Activated T-cell treated with anti-CD3 and anti-CD28 coated beads, Interleukin-2, amount 50 U/mL, for 24 hours (primary cell): ENCODE measurements at regions not wholly inside any gene's neighbourhood (a gene's known extent, or its start where the extent isn't known, plus 50 kb on each side); places are given as distances from the start of the nearest gene placed in this dataset.
"Not testable (repeated sequence)": the region's sequence is repeated elsewhere in the genome, so short reads cannot be mapped to it uniquely, and the experiment has no call there.

Source experiments
- DNase-seq: peaks from one replicate; pipeline ENCODE4 v3.0.0-alpha.2; 2020
- H3K27ac Mint-ChIP-seq: 2 replicates; pipeline ENCODE4 v1.8.0; 2020; ENCODE audit warnings: mild to moderate bottlenecking, mixed read lengths
- H3K27me3 Mint-ChIP-seq: 2 replicates; pipeline ENCODE4 v1.8.0; 2020; ENCODE audit warnings: mixed read lengths
- H3K36me3 Mint-ChIP-seq: 2 replicates; pipeline ENCODE4 v1.8.0; 2020; ENCODE audit warnings: low read depth, mixed read lengths
- H3K4me1 Mint-ChIP-seq: 2 replicates; pipeline ENCODE4 v1.8.0; 2020; ENCODE audit warnings: low read depth, mixed read lengths
- H3K4me3 Mint-ChIP-seq: 2 replicates; pipeline ENCODE4 v1.8.0; 2020; ENCODE audit warnings: mild to moderate bottlenecking, moderate library complexity, mixed read lengths
- H3K9me3 Mint-ChIP-seq: 2 replicates; pipeline ENCODE4 v1.8.0; 2020; ENCODE audit warnings: mixed read lengths

DNA sequence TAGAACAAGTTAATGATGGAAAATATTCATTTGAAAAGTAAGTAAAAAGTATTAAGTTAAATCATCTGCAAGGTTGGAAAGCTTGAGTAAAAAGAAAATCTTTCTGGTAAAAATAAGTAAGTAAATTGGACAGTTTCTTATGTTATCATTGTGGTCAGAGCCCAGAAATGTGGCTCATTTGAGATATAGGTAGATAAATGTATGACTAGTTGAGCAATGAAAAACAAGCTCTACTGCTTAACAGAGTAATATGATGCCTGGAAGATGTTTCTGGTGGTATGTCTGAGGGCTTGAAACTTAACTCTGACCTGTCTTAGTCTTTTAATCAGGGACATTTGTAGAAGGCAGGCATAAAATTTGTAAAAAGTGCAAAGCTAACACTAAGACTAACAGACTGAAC lies 444.0 kb downstream of the MFSD1 start:
- no peaks in the 10 kb centered on the region for H3K4me1 Mint-ChIP-seq
- H3K27ac Mint-ChIP-seq = no peak overlapping the region
- no peaks in the 10 kb centered on the region for H3K36me3 Mint-ChIP-seq
- H3K27me3 Mint-ChIP-seq = no peaks in the 10 kb centered on the region
- no peak for DNase-seq
- no peak overlapping the region for H3K4me3 Mint-ChIP-seq
- no peaks in the 10 kb centered on the region for H3K9me3 Mint-ChIP-seq

DNA sequence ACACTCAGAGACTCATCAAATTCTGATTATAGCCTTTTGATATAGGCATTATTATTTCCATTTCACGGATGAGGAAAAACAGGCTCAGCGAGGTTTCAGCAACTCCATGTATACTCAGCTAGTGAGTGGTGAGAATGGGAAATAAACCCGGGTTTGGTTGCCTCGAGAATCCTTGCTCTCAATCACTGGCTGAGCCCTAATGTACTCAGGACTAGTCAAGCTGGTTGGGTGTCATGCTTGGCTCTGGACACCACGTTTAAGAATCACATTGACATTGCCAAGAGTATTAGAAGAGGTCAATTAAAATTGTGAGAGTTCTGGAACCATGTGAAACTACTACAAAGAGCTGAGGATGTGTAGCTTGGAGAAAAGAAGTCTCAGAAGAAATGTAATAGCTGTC lies 444.5 kb downstream of the MFSD1 start:
- no peak for DNase-seq
- H3K4me1 Mint-ChIP-seq = no peaks in the 10 kb centered on the region
- H3K4me3 Mint-ChIP-seq = no peak overlapping the region
- H3K27ac Mint-ChIP-seq = no peak overlapping the region
- H3K27me3 Mint-ChIP-seq = no peaks in the 10 kb centered on the region
- no peaks in the 10 kb centered on the region for H3K36me3 Mint-ChIP-seq
- H3K9me3 Mint-ChIP-seq = no peaks in the 10 kb centered on the region

DNA sequence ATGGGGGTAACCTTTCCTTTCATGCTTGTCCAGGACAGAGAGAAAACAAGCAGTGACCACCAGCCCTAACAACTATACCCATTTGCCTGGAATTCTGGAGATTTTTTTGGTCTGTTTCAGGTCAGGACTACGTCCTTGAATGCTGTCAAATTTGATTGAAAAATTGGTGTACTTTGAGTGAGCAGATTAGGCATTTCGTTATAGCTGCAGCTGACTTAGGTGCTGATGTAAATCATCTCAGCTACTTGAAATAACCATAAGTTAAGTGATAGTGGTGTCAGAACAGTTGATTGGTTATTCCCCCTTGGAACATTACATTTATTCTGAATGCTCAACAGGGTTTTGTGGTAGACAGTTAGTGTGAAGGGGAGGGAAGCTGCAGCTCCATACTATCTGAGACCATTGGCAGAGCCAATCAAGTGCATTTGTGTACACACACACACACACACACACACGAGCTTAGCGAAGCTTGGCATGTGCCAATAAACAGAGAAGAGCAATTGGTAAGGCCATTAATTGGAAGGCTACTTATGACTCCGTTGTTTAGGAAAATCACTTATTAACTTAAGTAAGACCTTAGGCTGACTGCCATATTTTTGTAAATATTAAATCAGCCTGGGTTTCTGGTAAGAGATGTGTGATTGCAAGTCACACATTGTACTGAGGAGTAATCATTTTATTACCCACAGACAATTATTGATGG lies 447.8 kb downstream of the MFSD1 start:
- Mint-ChIP-seq H3K4me3 (no peak overlapping the region), H3K4me1 (no peaks in the 10 kb centered on the region), H3K27me3 (peaks cover 2% of the 10 kb centered on the region), H3K27ac (no peak overlapping the region), H3K9me3 (peaks cover 16% of the 10 kb centered on the region), H3K36me3 (no peaks in the 10 kb centered on the region)
- DNase-seq = no peak

DNA sequence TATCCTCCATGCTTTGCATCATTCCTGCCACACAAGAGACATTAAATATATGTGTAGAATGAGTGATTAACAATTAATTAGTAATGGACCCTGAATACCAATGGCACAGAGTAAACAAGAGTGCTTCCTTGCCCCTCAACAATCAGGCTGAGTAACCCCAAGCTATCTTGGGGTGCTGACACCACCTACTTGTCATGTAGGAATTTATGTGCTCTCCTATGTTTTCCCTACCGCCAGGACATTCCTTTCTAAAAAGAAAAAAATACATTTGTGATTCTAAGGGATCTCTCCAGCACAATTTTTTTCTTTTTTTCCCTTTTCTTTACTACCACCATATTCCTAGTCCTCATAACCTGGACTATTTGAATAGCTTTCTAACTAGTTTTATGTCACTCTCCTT lies 449.1 kb downstream of the MFSD1 start:
- Mint-ChIP-seq H3K27ac (no peak overlapping the region), H3K4me3 (no peak overlapping the region), H3K27me3 (peaks cover 2% of the 10 kb centered on the region), H3K9me3 (peaks cover 16% of the 10 kb centered on the region), H3K36me3 (no peaks in the 10 kb centered on the region), H3K4me1 (no peaks in the 10 kb centered on the region)
- no peak for DNase-seq

DNA sequence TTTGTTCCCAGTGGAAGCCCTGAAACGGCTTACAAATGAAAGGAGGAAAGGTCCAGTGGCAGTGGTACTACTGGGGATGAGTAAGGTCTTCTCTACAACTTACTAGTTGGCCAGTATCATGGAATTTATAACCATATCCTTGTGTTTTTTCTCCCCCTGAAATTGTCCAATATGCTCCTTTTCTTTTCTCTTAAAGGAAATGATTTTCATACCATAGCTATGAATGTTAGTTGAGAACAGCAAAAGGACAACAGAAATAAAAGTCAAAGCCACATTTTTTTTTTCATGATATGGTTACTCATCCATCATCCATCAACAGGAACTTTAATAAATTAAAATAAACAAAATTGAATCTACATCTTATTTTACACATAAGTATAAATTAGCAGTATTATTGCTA lies 450.4 kb downstream of the MFSD1 start:
- Mint-ChIP-seq H3K4me3 (no peak overlapping the region), H3K27ac (no peak overlapping the region), H3K9me3 (peaks cover 16% of the 10 kb centered on the region), H3K36me3 (no peaks in the 10 kb centered on the region), H3K27me3 (peaks cover 3% of the 10 kb centered on the region), H3K4me1 (no peaks in the 10 kb centered on the region)
- no peak for DNase-seq

DNA sequence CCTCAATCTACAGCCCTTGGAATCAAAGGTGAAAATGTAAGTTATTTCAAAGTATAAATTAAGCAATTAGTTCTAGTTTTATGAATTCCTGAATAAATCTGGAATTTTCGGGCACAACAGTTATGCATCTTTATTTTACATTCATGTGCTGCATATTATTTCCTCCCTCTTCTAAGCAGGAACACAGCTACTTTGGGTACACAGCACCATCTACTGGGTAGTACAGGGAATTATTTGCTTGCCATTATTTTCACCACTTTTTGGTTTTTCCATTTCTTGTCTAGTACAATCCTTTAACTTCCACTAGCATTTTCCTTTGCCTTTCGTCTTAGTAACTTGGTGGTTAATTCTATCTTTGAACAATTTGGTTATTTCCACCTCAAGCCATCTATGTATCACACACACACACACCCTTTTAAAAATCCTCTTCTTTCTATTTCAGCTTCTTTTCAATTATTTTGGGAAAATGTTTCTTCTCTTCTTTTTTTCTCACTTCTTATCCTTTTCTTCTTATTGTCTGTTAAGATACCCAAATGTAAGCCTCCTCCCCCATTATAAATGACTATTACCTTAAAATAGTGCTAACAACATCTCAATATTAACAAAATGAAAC lies 451.0 kb downstream of the MFSD1 start:
- no peaks in the 10 kb centered on the region for H3K36me3 Mint-ChIP-seq
- H3K27ac Mint-ChIP-seq = no peak overlapping the region
- peaks cover 6% of the 10 kb centered on the region for H3K27me3 Mint-ChIP-seq
- H3K4me1 Mint-ChIP-seq = no peaks in the 10 kb centered on the region
- no peak overlapping the region for H3K4me3 Mint-ChIP-seq
- peaks cover 16% of the 10 kb centered on the region for H3K9me3 Mint-ChIP-seq
- no peak for DNase-seq

DNA sequence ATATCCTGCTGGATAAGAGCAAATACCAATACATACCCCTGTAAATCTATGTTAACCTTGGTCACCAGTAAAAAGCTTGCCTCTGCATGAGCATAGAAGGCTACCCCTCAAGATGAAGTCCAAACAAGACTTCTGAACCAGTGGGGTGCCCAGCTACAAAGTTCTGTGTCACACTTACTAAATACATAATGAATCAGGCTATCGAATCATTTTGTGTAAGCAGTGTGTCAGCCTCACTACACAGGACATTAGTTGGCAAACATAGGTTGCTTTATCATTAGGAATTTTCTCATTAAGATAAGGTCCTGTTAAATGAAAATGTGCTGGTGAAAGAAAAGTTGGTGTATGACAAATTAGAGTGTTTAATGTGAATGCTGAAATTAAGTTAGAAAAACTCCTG lies 452.0 kb downstream of the MFSD1 start:
- no peaks in the 10 kb centered on the region for H3K36me3 Mint-ChIP-seq
- H3K27me3 Mint-ChIP-seq = peaks cover 6% of the 10 kb centered on the region
- H3K27ac Mint-ChIP-seq = no peak overlapping the region
- no peaks in the 10 kb centered on the region for H3K4me1 Mint-ChIP-seq
- peaks cover 16% of the 10 kb centered on the region for H3K9me3 Mint-ChIP-seq
- DNase-seq = no peak
- H3K4me3 Mint-ChIP-seq = no peak overlapping the region

DNA sequence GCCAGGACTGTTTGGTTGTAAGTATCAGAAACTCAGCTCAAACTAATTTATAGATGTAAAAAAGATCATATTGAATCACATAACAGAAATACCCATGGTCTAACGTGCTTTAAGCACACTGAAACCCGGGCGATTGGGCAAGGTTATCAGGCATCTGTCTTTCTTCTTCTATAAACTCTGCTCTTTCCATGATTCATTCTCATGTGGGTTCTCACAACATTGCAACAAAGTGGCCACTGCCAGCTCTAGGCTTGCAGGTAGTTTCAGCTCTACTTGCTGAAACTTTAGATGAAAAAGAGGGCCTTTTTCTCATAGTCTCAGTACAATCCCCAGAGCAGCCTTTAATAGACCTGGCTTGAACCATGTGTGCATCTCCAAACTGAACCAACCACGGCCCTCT lies 456.1 kb downstream of the MFSD1 start:
- Mint-ChIP-seq H3K4me1 (no peaks in the 10 kb centered on the region), H3K4me3 (no peak overlapping the region), H3K27ac (no peak overlapping the region), H3K9me3 (peaks cover 6% of the 10 kb centered on the region), H3K36me3 (no peaks in the 10 kb centered on the region), H3K27me3 (peaks cover 12% of the 10 kb centered on the region)
- no peak for DNase-seq

DNA sequence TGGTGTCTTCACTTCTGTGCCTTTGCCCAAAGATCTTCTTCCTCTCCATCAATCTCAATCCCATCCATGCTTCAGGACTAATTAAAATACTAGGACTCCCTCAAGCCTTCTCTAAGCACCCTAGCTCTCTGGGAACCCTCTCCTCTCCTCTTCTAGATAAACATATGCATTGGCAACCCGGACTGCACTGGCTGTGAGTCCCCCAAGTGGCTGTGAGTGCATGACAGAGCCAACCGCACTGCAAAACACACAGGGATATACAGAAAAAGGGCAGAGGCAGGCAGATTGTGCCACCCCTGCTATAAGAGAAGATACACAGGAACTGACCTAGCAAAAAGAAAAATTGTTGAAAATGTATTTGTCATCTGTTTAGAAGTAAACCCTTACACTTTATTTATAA lies 457.1 kb downstream of the MFSD1 start:
- Mint-ChIP-seq H3K9me3 (no peaks in the 10 kb centered on the region), H3K4me3 (no peak overlapping the region), H3K4me1 (no peaks in the 10 kb centered on the region), H3K36me3 (no peaks in the 10 kb centered on the region), H3K27me3 (peaks cover 12% of the 10 kb centered on the region), H3K27ac (no peak overlapping the region)
- no peak for DNase-seq

DNA sequence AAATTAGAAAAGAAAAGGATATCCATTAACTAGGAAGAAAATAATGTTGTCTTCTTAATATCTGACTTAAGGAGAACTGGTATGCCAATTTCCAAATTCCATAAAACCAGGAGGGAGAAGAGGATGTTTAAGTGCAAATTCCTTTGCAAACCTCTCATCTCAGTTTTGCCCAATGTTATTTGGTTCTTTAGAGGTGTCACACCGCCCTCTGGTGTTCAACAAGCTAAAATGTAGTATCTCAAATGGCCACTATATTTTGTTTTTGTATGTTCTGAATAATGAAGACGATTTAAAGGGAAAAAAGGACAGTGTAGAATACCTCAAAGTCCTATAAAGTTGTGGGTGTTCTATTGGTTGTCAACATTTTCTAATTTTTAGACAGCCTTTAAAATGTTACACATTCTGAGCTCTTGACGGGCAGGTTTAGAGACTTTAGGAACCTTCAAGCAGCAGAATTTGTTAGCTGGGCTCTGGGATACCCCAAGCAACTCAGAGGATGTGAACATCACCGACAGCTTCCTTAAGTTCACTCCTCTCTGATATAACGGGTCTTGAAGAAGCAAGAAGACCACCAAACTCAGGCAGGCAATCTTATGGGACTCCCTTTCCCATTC lies 458.3 kb downstream of the MFSD1 start:
- Mint-ChIP-seq H3K36me3 (no peaks in the 10 kb centered on the region), H3K27ac (no peak overlapping the region), H3K27me3 (peaks cover 10% of the 10 kb centered on the region), H3K4me3 (no peak overlapping the region), H3K4me1 (no peaks in the 10 kb centered on the region), H3K9me3 (no peaks in the 10 kb centered on the region)
- no peak for DNase-seq

DNA sequence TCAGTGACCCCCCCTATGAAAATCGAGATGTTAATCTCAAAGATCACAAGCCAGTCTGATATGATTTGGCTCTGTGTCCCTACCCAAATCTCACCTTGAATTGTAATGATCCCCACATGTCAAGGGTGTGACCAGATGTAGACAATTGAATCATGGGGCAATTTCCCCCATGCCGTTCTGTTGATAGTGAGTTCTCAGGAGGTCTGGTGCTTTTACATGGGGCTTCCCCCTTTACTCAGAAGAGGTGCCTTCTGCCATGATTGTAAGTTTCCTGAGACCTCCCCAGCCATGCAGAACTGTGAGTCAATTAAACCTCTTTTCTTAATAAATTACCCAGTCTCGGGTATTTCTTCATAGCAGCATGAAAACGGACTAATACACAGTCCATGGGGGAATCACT lies 459.5 kb downstream of the MFSD1 start:
- not testable (repeated sequence) for H3K36me3 Mint-ChIP-seq, H3K4me1 Mint-ChIP-seq, H3K27ac Mint-ChIP-seq, DNase-seq, H3K27me3 Mint-ChIP-seq, H3K4me3 Mint-ChIP-seq, H3K9me3 Mint-ChIP-seq

DNA sequence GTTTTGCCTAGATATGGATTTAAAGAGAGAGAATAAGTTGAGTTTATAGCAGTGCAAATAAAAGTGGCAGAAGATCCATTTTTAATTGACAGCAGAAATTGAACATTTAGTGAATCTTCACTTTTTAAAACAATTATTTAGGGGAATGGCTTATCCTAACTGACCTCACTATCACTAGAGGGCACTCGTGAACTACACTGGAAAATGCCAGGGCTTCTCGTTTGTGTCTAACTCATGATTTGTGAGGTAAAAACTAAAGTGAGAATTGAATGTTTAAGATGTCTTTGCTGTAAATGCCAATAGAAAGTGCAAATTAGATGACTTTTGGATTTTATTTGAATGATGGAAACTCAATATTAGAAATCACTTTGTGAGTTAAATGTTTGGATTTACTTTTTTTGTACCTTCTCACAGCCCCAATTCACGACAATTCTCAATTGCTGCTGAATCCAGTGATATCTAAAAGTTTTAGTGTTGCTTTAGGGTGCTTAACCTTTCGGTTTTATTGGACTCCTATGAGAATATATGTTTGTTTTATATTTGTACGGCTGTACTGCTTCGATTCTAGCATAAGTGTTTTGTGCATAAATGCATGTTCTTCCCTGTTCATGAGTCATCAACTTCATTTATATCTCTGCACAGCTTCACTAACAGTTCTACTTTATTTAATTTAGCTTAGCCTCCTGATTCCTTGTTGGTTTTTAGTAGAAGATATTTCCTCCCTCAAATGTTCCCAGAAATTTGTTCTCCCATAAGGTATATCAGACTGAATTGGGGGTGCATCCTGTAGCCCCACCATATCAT lies 462.1 kb downstream of the MFSD1 start:
- Mint-ChIP-seq H3K27ac (no peak overlapping the region), H3K9me3 (no peaks in the 10 kb centered on the region), H3K4me1 (no peaks in the 10 kb centered on the region), H3K36me3 (no peaks in the 10 kb centered on the region), H3K4me3 (no peak overlapping the region), H3K27me3 (peaks cover 6% of the 10 kb centered on the region)
- DNase-seq = no peak

DNA sequence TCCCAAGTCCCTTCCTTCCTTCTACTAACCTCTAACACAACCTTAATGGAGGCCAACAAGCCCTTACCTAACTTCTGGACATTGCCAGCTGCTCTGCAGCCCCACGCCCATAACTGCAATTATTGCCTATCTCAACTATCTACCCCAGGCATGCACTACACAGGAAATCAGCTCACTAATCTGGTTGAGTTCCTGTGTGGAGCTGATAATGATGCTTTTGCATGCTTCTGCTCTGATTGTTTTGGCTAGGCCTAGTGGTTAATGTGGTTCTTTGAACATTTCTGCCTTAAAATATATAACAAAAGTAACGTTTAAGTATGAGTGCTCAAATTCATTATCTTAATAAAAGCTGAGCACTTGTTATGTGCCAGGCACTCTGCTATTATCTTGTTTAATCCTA lies 463.9 kb downstream of the MFSD1 start:
- no peaks in the 10 kb centered on the region for H3K9me3 Mint-ChIP-seq
- no peak overlapping the region for H3K4me3 Mint-ChIP-seq
- H3K27ac Mint-ChIP-seq = no peak overlapping the region
- H3K36me3 Mint-ChIP-seq = no peaks in the 10 kb centered on the region
- H3K27me3 Mint-ChIP-seq = no peaks in the 10 kb centered on the region
- H3K4me1 Mint-ChIP-seq = no peaks in the 10 kb centered on the region
- no peak for DNase-seq

DNA sequence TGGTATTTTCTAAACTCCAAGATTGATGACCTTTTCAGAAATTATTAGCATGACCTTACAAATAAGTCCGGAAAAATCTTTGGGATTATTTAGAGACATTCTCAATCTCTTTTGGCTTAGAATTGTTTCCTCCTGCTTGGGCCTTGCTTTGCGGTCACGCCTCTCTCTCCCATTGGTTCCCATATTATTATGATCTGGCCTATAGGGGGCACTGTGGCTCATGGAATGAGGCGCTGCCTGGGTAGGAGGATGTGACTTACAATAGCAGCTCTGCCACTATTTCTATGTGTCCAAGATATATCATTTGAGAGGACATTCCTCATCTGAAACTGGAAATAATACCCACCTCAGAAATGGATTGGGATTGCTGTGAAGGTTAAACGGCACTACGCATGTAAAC lies 464.9 kb downstream of the MFSD1 start:
- Mint-ChIP-seq H3K4me1 (no peaks in the 10 kb centered on the region), H3K4me3 (no peak overlapping the region), H3K27me3 (no peaks in the 10 kb centered on the region), H3K27ac (no peak overlapping the region), H3K36me3 (no peaks in the 10 kb centered on the region), H3K9me3 (no peaks in the 10 kb centered on the region)
- DNase-seq = no peak
